ENCODE measurements at regions not wholly inside any gene's neighbourhood (a gene's known extent, or its start where the extent isn't known, plus 50 kb on each side); places are given as distances from the start of the nearest gene placed in this dataset.
A peak's percentile ranks its signal among the peaks of the same experiment; 100 is the strongest.
"Not testable (repeated sequence)": the region's sequence is repeated elsewhere in the genome, so short reads cannot be mapped to it uniquely, and the experiment has no call there.

- H3K4me2 ChIP-seq (ENCODE audit: insufficient read depth, low read length): no peak overlapping the region
Measured at GRCh38 chr12:34119366-34119765, 97.1 kb downstream of the ALG10 start.

GRCh38 chr12:34121360-34121759 lies 99.1 kb downstream of the ALG10 start:
- no peak overlapping the region for H3K4me2 ChIP-seq (ENCODE audit: insufficient read depth, low read length)
- no peak overlapping the region for H2AFZ ChIP-seq (ENCODE audit: low read length)
- no peak overlapping the region for H3K4me3 ChIP-seq (ENCODE audit: insufficient read depth, low read length)
- no peaks in the 10 kb centered on the region for H3K27me3 ChIP-seq (ENCODE audit: insufficient read depth, low read length)
- H3K79me2 ChIP-seq (ENCODE audit: insufficient read depth, low read length): no peaks in the 10 kb centered on the region
- DNase-seq (ENCODE audit: insufficient read length, low spot score, missing footprints): no peak
- H3K27ac ChIP-seq (ENCODE audit: low read depth, low read length): no peak overlapping the region
- no peaks in the 10 kb centered on the region for H4K20me1 ChIP-seq (ENCODE audit: insufficient read depth, low read length)
- TF ChIP-seq CTCF (IDR thresholded peaks at IDR 0.05; ENCODE audit: extremely low read depth, low read depth, low read length): no peak
- no peaks in the 10 kb centered on the region for H3K36me3 ChIP-seq (ENCODE audit: insufficient read depth, low read length)
- H3K9me3 ChIP-seq (ENCODE audit: low read depth, low read length): no peaks in the 10 kb centered on the region
- no peaks in the 10 kb centered on the region for H3K4me1 ChIP-seq (ENCODE audit: insufficient read depth, low read length)

More at GRCh38 chr12:34119366-34119765, 97.1 kb downstream of the ALG10 start:
- H3K27me3 ChIP-seq (ENCODE audit: insufficient read depth, low read length): no peaks in the 10 kb centered on the region
- no peak overlapping the region for H3K4me3 ChIP-seq (ENCODE audit: insufficient read depth, low read length)
- H4K20me1 ChIP-seq (ENCODE audit: insufficient read depth, low read length): no peaks in the 10 kb centered on the region
- H3K27ac ChIP-seq (ENCODE audit: low read depth, low read length): no peak overlapping the region
- H3K9me3 ChIP-seq (ENCODE audit: low read depth, low read length): no peaks in the 10 kb centered on the region
- no peak for DNase-seq (ENCODE audit: insufficient read length, low spot score, missing footprints)
- H3K4me1 ChIP-seq (ENCODE audit: insufficient read depth, low read length): no peaks in the 10 kb centered on the region
- H2AFZ ChIP-seq (ENCODE audit: low read length): no peak overlapping the region
- no peak for TF ChIP-seq CTCF (IDR thresholded peaks at IDR 0.05; ENCODE audit: extremely low read depth, low read depth, low read length)
- H3K36me3 ChIP-seq (ENCODE audit: insufficient read depth, low read length): no peaks in the 10 kb centered on the region
- no peaks in the 10 kb centered on the region for H3K79me2 ChIP-seq (ENCODE audit: insufficient read depth, low read length)

GRCh38 chr12:34123092-34123491 lies 100.8 kb downstream of the ALG10 start:
- not testable (repeated sequence) for DNase-seq (ENCODE audit: insufficient read length, low spot score, missing footprints); H3K4me3 ChIP-seq (ENCODE audit: insufficient read depth, low read length); H3K27me3 ChIP-seq (ENCODE audit: insufficient read depth, low read length); H3K36me3 ChIP-seq (ENCODE audit: insufficient read depth, low read length); H3K79me2 ChIP-seq (ENCODE audit: insufficient read depth, low read length); H2AFZ ChIP-seq (ENCODE audit: low read length); H3K27ac ChIP-seq (ENCODE audit: low read depth, low read length); H3K9me3 ChIP-seq (ENCODE audit: low read depth, low read length); H3K4me1 ChIP-seq (ENCODE audit: insufficient read depth, low read length); H3K4me2 ChIP-seq (ENCODE audit: insufficient read depth, low read length); H4K20me1 ChIP-seq (ENCODE audit: insufficient read depth, low read length)
- peak; percentile 81 for TF ChIP-seq CTCF (IDR thresholded peaks at IDR 0.05; ENCODE audit: extremely low read depth, low read depth, low read length)

- Histone ChIP-seq H2AFZ (ENCODE audit: low read length) (no peak overlapping the region), H3K4me3 (ENCODE audit: insufficient read depth, low read length) (no peak overlapping the region), H3K9me3 (ENCODE audit: low read depth, low read length) (no peaks in the 10 kb centered on the region), H4K20me1 (ENCODE audit: insufficient read depth, low read length) (no peaks in the 10 kb centered on the region), H3K27ac (ENCODE audit: low read depth, low read length) (no peak overlapping the region), H3K79me2 (ENCODE audit: insufficient read depth, low read length) (no peaks in the 10 kb centered on the region), H3K36me3 (ENCODE audit: insufficient read depth, low read length) (no peaks in the 10 kb centered on the region), H3K4me2 (ENCODE audit: insufficient read depth, low read length) (no peak overlapping the region), H3K4me1 (ENCODE audit: insufficient read depth, low read length) (no peaks in the 10 kb centered on the region), H3K27me3 (ENCODE audit: insufficient read depth, low read length) (no peaks in the 10 kb centered on the region)
- no peak for DNase-seq (ENCODE audit: insufficient read length, low spot score, missing footprints)
- no peak for TF ChIP-seq CTCF (IDR thresholded peaks at IDR 0.05; ENCODE audit: extremely low read depth, low read depth, low read length)
Measured at GRCh38 chr12:34124608-34125007, 102.3 kb downstream of the ALG10 start.
